ENCODE measurements at regions not wholly inside any gene's neighbourhood (a gene's known extent, or its start where the extent isn't known, plus 50 kb on each side); places are given as distances from the start of the nearest gene placed in this dataset.

DNA sequence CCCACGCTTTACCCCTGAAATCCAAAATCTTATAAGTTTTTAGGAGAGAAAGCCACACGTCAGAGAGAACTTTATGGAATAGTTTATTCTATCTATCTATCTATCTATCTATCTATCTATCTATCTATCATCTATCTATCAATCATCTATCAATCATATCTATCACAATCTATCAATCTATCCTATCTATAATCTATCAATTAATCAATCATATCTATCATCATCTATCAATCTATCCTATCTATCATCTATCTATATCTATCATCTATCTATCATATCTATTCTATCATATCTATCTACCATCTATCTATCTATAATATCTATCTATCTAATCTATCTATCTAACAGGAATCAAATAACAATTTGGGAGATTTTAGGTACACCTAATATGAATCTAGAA, 115.1 kb downstream of the FGF9 start:
- Histone ChIP-seq H3K4me3 (ENCODE audit: low read depth, low read length) (no peak overlapping the region), H3K27ac (ENCODE audit: extremely low read depth, low read depth, low read length) (no peak overlapping the region), H3K9me3 (ENCODE audit: control insufficient read depth, insufficient read depth, low read depth, low read length) (no peaks in the 10 kb centered on the region), H3K36me3 (ENCODE audit: control insufficient read depth in 2 of 2, insufficient read depth in 1 of 2, low read length in 2 of 2) (no peaks in the 10 kb centered on the region), H3K4me1 (ENCODE audit: control insufficient read depth, insufficient read depth, low read length) (no peaks in the 10 kb centered on the region)
- ChIA-PET POLR2A (no interaction called here), CTCF (no interaction called here)
- no peak for TF ChIP-seq ZBTB17 (tag by site-specific recombination; IDR thresholded peaks at IDR 0.05)

DNA sequence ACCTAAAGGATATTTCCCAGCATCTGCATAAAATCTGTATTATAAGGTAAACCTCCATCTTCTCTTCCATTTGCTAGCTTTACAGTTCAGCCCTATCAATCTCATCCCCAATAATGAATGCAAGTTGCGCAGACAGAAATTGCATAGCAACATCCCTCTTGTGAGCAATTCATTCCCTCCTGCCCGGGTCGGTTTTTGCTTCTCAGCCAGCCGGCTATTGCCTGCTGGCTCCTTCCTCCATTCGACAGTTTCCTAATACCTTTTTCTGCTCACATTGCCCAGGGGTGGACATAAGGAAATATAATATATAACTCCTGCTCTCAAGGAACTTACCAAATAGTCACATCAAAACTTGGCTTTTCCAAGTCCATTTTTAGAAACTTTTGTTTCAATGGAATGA, 125.2 kb downstream of the FGF9 start:
- Histone ChIP-seq H3K9me3 (ENCODE audit: control insufficient read depth, insufficient read depth, low read depth, low read length) (no peaks in the 10 kb centered on the region), H3K4me3 (ENCODE audit: low read depth, low read length) (no peak overlapping the region), H3K36me3 (ENCODE audit: control insufficient read depth in 2 of 2, insufficient read depth in 1 of 2, low read length in 2 of 2) (no peaks in the 10 kb centered on the region), H3K4me1 (ENCODE audit: control insufficient read depth, insufficient read depth, low read length) (no peaks in the 10 kb centered on the region), H3K27ac (ENCODE audit: extremely low read depth, low read depth, low read length) (no peak overlapping the region)
- ChIA-PET CTCF (no interaction called here), POLR2A (no interaction called here)
- TF ChIP-seq, protein P1, sequence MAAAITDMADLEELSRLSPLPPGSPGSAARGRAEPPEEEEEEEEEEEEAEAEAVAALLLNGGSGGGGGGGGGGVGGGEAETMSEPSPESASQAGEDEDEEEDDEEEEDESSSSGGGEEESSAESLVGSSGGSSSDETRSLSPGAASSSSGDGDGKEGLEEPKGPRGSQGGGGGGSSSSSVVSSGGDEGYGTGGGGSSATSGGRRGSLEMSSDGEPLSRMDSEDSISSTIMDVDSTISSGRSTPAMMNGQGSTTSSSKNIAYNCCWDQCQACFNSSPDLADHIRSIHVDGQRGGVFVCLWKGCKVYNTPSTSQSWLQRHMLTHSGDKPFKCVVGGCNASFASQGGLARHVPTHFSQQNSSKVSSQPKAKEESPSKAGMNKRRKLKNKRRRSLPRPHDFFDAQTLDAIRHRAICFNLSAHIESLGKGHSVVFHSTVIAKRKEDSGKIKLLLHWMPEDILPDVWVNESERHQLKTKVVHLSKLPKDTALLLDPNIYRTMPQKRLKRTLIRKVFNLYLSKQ (tag by site-specific recombination; IDR thresholded peaks at IDR 0.05; ENCODE audit: borderline replicate concordance), result no peak
- TF ChIP-seq KLF8 (tag by site-specific recombination; IDR thresholded peaks at IDR 0.05) (no peak), ZBTB21 (tag by site-specific recombination; IDR thresholded peaks at IDR 0.05) (no peak), ZNF791 (tag by site-specific recombination; IDR thresholded peaks at IDR 0.05) (no peak), ZNF37A (tag by site-specific recombination; IDR thresholded peaks at IDR 0.05) (no peak)

DNA sequence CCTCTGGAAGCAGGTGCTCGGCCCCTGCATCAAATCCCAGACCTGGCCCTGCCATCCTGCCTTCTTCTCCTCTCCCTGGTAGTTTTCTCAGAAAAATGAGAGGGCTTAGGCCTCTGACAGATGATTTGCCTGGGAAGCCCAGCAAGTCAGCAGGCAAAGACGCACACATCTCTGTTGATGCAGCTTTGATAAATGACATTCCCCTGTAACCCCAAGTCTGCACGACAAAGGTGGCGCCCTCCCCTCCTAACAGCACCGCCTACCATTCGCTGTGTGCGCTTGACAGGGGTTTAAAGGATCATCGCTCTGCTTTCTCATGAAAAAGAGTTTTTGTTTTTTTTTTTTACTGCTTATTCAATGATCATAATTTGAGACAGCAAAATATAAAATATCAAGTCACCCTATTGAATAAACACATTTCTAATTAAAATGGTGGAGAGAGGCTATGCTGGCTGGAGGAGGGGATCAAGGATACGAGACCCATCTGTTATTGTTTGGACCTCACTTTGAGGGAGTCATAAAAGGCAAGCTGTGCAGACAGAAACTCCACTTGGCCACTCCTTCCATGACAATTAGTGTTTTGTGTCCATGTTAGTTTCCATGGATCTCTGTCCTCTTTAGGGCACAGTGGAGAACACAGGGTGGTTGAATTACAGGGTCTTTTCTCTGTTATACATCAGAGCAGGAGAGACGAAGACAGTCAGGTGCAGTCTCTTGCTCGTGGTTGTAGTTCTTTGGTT, 126.1 kb downstream of the FGF9 start:
- ChIA-PET POLR2A (no interaction called here), CTCF (interaction anchor here (0.6 kb wide), 1 partner anchor 115 kb away, joined by 4 read pairs; no protein-coding TSS in a partner anchor)

DNA sequence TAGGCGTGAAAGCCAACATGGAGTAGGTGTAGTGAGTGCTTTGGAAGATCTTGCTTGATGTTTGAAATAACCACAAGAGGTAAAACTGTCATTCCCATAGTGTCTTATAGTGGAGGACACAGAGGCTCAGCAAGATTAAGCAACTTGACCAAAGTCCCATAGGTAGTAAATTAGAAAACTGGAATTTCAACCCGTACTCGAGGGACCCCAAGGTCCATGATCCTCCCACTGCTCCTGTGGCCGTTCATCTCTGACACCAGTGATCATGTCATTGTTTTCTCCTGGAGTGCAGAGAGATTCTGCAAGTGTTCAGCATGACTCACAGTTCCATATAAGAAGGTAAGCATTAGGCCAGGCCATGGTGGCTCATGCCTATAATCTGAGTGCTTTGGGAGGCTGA, 126.9 kb downstream of the FGF9 start:
- no peaks in the 10 kb centered on the region for H3K9me3 ChIP-seq (ENCODE audit: control insufficient read depth, insufficient read depth, low read depth, low read length)
- no peak overlapping the region for H3K27ac ChIP-seq (ENCODE audit: extremely low read depth, low read depth, low read length)
- H3K4me1 ChIP-seq (ENCODE audit: control insufficient read depth, insufficient read depth, low read length), result no peaks in the 10 kb centered on the region
- no peak overlapping the region for H3K4me3 ChIP-seq (ENCODE audit: low read depth, low read length)
- ChIA-PET CTCF (no interaction called here), POLR2A (no interaction called here)
- no peaks in the 10 kb centered on the region for H3K36me3 ChIP-seq (ENCODE audit: control insufficient read depth in 2 of 2, insufficient read depth in 1 of 2, low read length in 2 of 2)
- TF ChIP-seq MYNN (tag by site-specific recombination; IDR thresholded peaks at IDR 0.05; ENCODE audit: borderline replicate concordance), result no peak
- no peak for TF ChIP-seq ZNF335 (tag by site-specific recombination; conservative IDR thresholded peaks at IDR 0.05)
- no peak for TF ChIP-seq ZNF629 (tag by site-specific recombination; IDR thresholded peaks at IDR 0.05)
- TF ChIP-seq ZNF140 (tag by site-specific recombination; IDR thresholded peaks at IDR 0.05), result no peak
- TF ChIP-seq, protein P2, sequence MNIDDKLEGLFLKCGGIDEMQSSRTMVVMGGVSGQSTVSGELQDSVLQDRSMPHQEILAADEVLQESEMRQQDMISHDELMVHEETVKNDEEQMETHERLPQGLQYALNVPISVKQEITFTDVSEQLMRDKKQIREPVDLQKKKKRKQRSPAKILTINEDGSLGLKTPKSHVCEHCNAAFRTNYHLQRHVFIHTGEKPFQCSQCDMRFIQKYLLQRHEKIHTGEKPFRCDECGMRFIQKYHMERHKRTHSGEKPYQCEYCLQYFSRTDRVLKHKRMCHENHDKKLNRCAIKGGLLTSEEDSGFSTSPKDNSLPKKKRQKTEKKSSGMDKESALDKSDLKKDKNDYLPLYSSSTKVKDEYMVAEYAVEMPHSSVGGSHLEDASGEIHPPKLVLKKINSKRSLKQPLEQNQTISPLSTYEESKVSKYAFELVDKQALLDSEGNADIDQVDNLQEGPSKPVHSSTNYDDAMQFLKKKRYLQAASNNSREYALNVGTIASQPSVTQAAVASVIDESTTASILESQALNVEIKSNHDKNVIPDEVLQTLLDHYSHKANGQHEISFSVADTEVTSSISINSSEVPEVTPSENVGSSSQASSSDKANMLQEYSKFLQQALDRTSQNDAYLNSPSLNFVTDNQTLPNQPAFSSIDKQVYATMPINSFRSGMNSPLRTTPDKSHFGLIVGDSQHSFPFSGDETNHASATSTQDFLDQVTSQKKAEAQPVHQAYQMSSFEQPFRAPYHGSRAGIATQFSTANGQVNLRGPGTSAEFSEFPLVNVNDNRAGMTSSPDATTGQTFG (tag by site-specific recombination; IDR thresholded peaks at IDR 0.05; ENCODE audit: borderline replicate concordance), result no peak
- TF ChIP-seq ZNF610 (tag by site-specific recombination; IDR thresholded peaks at IDR 0.05; ENCODE audit: borderline replicate concordance), result no peak
- TF ChIP-seq ZNF785 (tag by site-specific recombination; IDR thresholded peaks at IDR 0.05), result no peak
- TF ChIP-seq ZNF561 (tag by site-specific recombination; IDR thresholded peaks at IDR 0.05; ENCODE audit: borderline replicate concordance), result no peak
- TF ChIP-seq ZIC2 (tag by site-specific recombination; IDR thresholded peaks at IDR 0.05), result no peak
- no peak for TF ChIP-seq KLF16 (tag by site-specific recombination; IDR thresholded peaks at IDR 0.05)

More for the DNA sequence above, 126.1 kb downstream of the FGF9 start:
- H3K9me3 ChIP-seq (ENCODE audit: control insufficient read depth, insufficient read depth, low read depth, low read length), result no peaks in the 10 kb centered on the region
- H3K27ac ChIP-seq (ENCODE audit: extremely low read depth, low read depth, low read length), result no peak overlapping the region
- H3K36me3 ChIP-seq (ENCODE audit: control insufficient read depth in 2 of 2, insufficient read depth in 1 of 2, low read length in 2 of 2), result no peaks in the 10 kb centered on the region
- no peaks in the 10 kb centered on the region for H3K4me1 ChIP-seq (ENCODE audit: control insufficient read depth, insufficient read depth, low read length)
- TF ChIP-seq, protein P3, sequence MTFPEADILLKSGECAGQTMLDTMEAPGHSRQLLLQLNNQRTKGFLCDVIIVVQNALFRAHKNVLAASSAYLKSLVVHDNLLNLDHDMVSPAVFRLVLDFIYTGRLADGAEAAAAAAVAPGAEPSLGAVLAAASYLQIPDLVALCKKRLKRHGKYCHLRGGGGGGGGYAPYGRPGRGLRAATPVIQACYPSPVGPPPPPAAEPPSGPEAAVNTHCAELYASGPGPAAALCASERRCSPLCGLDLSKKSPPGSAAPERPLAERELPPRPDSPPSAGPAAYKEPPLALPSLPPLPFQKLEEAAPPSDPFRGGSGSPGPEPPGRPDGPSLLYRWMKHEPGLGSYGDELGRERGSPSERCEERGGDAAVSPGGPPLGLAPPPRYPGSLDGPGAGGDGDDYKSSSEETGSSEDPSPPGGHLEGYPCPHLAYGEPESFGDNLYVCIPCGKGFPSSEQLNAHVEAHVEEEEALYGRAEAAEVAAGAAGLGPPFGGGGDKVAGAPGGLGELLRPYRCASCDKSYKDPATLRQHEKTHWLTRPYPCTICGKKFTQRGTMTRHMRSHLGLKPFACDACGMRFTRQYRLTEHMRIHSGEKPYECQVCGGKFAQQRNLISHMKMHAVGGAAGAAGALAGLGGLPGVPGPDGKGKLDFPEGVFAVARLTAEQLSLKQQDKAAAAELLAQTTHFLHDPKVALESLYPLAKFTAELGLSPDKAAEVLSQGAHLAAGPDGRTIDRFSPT (tag by site-specific recombination; IDR thresholded peaks at IDR 0.05), result no peak
- TF ChIP-seq SP7 (tag by site-specific recombination; IDR thresholded peaks at IDR 0.05) (no peak), ZNF426 (tag by site-specific recombination; IDR thresholded peaks at IDR 0.05) (no peak), ZNF544 (tag by site-specific recombination; IDR thresholded peaks at IDR 0.05) (no peak), ZNF16 (tag by site-specific recombination; IDR thresholded peaks at IDR 0.05; ENCODE audit: low read depth) (no peak), ZNF585B (tag by site-specific recombination; IDR thresholded peaks at IDR 0.05) (no peak)
- TF ChIP-seq, protein P4, sequence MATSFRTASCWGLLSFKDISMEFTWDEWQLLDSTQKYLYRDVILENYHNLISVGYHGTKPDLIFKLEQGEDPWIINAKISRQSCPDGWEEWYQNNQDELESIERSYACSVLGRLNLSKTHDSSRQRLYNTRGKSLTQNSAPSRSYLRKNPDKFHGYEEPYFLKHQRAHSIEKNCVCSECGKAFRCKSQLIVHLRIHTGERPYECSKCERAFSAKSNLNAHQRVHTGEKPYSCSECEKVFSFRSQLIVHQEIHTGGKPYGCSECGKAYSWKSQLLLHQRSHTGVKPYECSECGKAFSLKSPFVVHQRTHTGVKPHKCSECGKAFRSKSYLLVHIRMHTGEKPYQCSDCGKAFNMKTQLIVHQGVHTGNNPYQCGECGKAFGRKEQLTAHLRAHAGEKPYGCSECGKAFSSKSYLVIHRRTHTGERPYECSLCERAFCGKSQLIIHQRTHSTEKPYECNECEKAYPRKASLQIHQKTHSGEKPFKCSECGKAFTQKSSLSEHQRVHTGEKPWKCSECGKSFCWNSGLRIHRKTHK (tag by site-specific recombination; IDR thresholded peaks at IDR 0.05), result no peak
- no peak overlapping the region for H3K4me3 ChIP-seq (ENCODE audit: low read depth, low read length)
